IPS DF 6.9 (cell line): ENCODE measurements at regions not wholly inside any gene's neighbourhood (a gene's known extent, or its start where the extent isn't known, plus 50 kb on each side); places are given as distances from the start of the nearest gene placed in this dataset.

Experiments
- DNase-seq: peaks from one replicate; pipeline ENCODE4 v3.0.0-alpha.2; 2013; ENCODE audit warnings: low read depth, low spot score
- H3K27ac ChIP-seq: one replicate; pipeline ENCODE4 v1.5.1; 2013; ENCODE audit warnings: low read length, control low read depth
- H3K27me3 ChIP-seq: 2 replicates; pipeline ENCODE4 v1.6.1; 2013; ENCODE audit warnings: mild to moderate bottlenecking, low read length; ENCODE audit not compliant: control insufficient read depth, insufficient read depth
- H3K36me3 ChIP-seq: 2 replicates; pipeline ENCODE4 v1.6.1; 2013; ENCODE audit warnings: low read length; ENCODE audit not compliant: control insufficient read depth, insufficient read depth
- H3K4me1 ChIP-seq: 2 replicates; pipeline ENCODE4 v1.6.1; 2013; ENCODE audit warnings: low read length; ENCODE audit not compliant: control insufficient read depth, insufficient read depth
- H3K4me3 ChIP-seq: 2 replicates; pipeline ENCODE4 v1.5.1; 2013; ENCODE audit warnings: mild to moderate bottlenecking, low read length
- H3K9me3 ChIP-seq: 2 replicates; pipeline ENCODE4 v1.6.1; 2013; ENCODE audit warnings: low read length, inconsistent platforms; ENCODE audit not compliant: control insufficient read depth, insufficient read depth
- WGBS: extraction: QIAGEN DNeasy Blood & Tissue Kit; methylation state at CpG from one replicate; pipeline ENCODE4 v1.1.7; 2013; ENCODE audit warnings: mixed read lengths, missing lambda C conversion rate; ENCODE audit not compliant: insufficient read length, insufficient coverage; 5-methylcytosine and 5-hydroxymethylcytosine counted together

- no peaks in the 10 kb centered on the region for H3K36me3 ChIP-seq
- H3K9me3 ChIP-seq = no peaks in the 10 kb centered on the region
- DNase-seq = no peak
- H3K27ac ChIP-seq = no peak overlapping the region
- WGBS = no CpG with 5 or more reads among the region's 16 CpGs
- H3K4me3 ChIP-seq = no peak overlapping the region
- no peaks in the 10 kb centered on the region for H3K27me3 ChIP-seq
- no peaks in the 10 kb centered on the region for H3K4me1 ChIP-seq
Observed at GRCh38 chr20:57849521-57850215, 139.9 kb upstream of the PMEPA1 start.

GRCh38 chr20:57849121-57849520 is 139.3 kb upstream of the PMEPA1 start:
- no peaks in the 10 kb centered on the region for H3K27me3 ChIP-seq

GRCh38 chr20:57848282-57848681 is 138.5 kb upstream of the PMEPA1 start:
- H3K27ac ChIP-seq = no peak overlapping the region
- H3K4me3 ChIP-seq = no peak overlapping the region
- no peaks in the 10 kb centered on the region for H3K27me3 ChIP-seq
- no peaks in the 10 kb centered on the region for H3K9me3 ChIP-seq
- H3K4me1 ChIP-seq = no peaks in the 10 kb centered on the region
- H3K36me3 ChIP-seq = no peaks in the 10 kb centered on the region
- DNase-seq = no peak

More at GRCh38 chr20:57849121-57849520, 139.3 kb upstream of the PMEPA1 start:
- Histone ChIP-seq H3K4me3 (no peak overlapping the region), H3K36me3 (no peaks in the 10 kb centered on the region), H3K4me1 (no peaks in the 10 kb centered on the region), H3K9me3 (no peaks in the 10 kb centered on the region), H3K27ac (no peak overlapping the region)
- no peak for DNase-seq
- WGBS = no CpG with 5 or more reads among the region's 4 CpGs

GRCh38 chr20:57847104-57847503 is 137.3 kb upstream of the PMEPA1 start:
- no peaks in the 10 kb centered on the region for H3K27me3 ChIP-seq
- H3K4me3 ChIP-seq = no peak overlapping the region
- H3K36me3 ChIP-seq = no peaks in the 10 kb centered on the region
- no peak overlapping the region for H3K27ac ChIP-seq
- no peak for DNase-seq
- no peaks in the 10 kb centered on the region for H3K9me3 ChIP-seq
- H3K4me1 ChIP-seq = no peaks in the 10 kb centered on the region

- Histone ChIP-seq H3K9me3 (no peaks in the 10 kb centered on the region), H3K4me1 (no peaks in the 10 kb centered on the region), H3K27ac (no peak overlapping the region), H3K4me3 (no peak overlapping the region), H3K27me3 (no peaks in the 10 kb centered on the region), H3K36me3 (no peaks in the 10 kb centered on the region)
- WGBS = no CpG with 5 or more reads among the region's 10 CpGs
- DNase-seq = no peak
Observed at GRCh38 chr20:57844626-57845596, 135.1 kb upstream of the PMEPA1 start.

- DNase-seq = no peak
- WGBS = no CpG with 5 or more reads among the region's 14 CpGs
- no peaks in the 10 kb centered on the region for H3K27me3 ChIP-seq
- no peaks in the 10 kb centered on the region for H3K4me1 ChIP-seq
- no peak overlapping the region for H3K27ac ChIP-seq
- H3K9me3 ChIP-seq = no peaks in the 10 kb centered on the region
- H3K36me3 ChIP-seq = no peaks in the 10 kb centered on the region
- H3K4me3 ChIP-seq = no peak overlapping the region
Observed at GRCh38 chr20:57843941-57844625, 134.3 kb upstream of the PMEPA1 start.

- no peak overlapping the region for H3K27ac ChIP-seq
- H3K36me3 ChIP-seq = no peaks in the 10 kb centered on the region
- H3K4me3 ChIP-seq = no peak overlapping the region
- no peak for DNase-seq
- no peaks in the 10 kb centered on the region for H3K4me1 ChIP-seq
- H3K27me3 ChIP-seq = no peaks in the 10 kb centered on the region
- no peaks in the 10 kb centered on the region for H3K9me3 ChIP-seq
- WGBS = no CpG with 5 or more reads among the region's 4 CpGs
Observed at GRCh38 chr20:57842720-57843119, 132.9 kb upstream of the PMEPA1 start.

GRCh38 chr20:57841297-57841866 is 131.6 kb upstream of the PMEPA1 start:
- H3K4me3 ChIP-seq = no peak overlapping the region
- WGBS = no CpG with 5 or more reads among the region's 11 CpGs
- no peaks in the 10 kb centered on the region for H3K9me3 ChIP-seq
- no peaks in the 10 kb centered on the region for H3K27me3 ChIP-seq
- no peaks in the 10 kb centered on the region for H3K4me1 ChIP-seq
- no peak overlapping the region for H3K27ac ChIP-seq
- no peak for DNase-seq
- H3K36me3 ChIP-seq = no peaks in the 10 kb centered on the region

- no peak overlapping the region for H3K4me3 ChIP-seq
- no peak overlapping the region for H3K27ac ChIP-seq
- H3K9me3 ChIP-seq = no peaks in the 10 kb centered on the region
- no peaks in the 10 kb centered on the region for H3K36me3 ChIP-seq
- no CpG with 5 or more reads among the region's 19 CpGs for WGBS
- peaks cover under 1% of the 10 kb centered on the region; the same call in 1 of the 2 replicates for H3K4me1 ChIP-seq
- DNase-seq = no peak
- no peaks in the 10 kb centered on the region for H3K27me3 ChIP-seq
Observed at GRCh38 chr20:57840504-57841296, 130.9 kb upstream of the PMEPA1 start.
